ENCODE measurements at regions not wholly inside any gene's neighbourhood (a gene's known extent, or its start where the extent isn't known, plus 50 kb on each side); places are given as distances from the start of the nearest gene placed in this dataset.

- TF ChIP-seq CTCF (IDR thresholded peaks at IDR 0.05) (no peak), POLR2AphosphoS5 (IDR thresholded peaks at IDR 0.05; ENCODE audit: low read depth, low read length) (no peak)
- TF ChIP-seq, protein P1, sequence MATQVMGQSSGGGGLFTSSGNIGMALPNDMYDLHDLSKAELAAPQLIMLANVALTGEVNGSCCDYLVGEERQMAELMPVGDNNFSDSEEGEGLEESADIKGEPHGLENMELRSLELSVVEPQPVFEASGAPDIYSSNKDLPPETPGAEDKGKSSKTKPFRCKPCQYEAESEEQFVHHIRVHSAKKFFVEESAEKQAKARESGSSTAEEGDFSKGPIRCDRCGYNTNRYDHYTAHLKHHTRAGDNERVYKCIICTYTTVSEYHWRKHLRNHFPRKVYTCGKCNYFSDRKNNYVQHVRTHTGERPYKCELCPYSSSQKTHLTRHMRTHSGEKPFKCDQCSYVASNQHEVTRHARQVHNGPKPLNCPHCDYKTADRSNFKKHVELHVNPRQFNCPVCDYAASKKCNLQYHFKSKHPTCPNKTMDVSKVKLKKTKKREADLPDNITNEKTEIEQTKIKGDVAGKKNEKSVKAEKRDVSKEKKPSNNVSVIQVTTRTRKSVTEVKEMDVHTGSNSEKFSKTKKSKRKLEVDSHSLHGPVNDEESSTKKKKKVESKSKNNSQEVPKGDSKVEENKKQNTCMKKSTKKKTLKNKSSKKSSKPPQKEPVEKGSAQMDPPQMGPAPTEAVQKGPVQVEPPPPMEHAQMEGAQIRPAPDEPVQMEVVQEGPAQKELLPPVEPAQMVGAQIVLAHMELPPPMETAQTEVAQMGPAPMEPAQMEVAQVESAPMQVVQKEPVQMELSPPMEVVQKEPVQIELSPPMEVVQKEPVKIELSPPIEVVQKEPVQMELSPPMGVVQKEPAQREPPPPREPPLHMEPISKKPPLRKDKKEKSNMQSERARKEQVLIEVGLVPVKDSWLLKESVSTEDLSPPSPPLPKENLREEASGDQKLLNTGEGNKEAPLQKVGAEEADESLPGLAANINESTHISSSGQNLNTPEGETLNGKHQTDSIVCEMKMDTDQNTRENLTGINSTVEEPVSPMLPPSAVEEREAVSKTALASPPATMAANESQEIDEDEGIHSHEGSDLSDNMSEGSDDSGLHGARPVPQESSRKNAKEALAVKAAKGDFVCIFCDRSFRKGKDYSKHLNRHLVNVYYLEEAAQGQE (IDR thresholded peaks at IDR 0.05; ENCODE audit: insufficient read depth in 1 of 2, low read depth in 2 of 2, low read length in 1 of 2), result no peak
These were observed 50.1 kb upstream of the EN2 start for GRCh38 chr7:155407799-155408198.
